Heart right ventricle (tissue), 16 donors: ENCODE measurements at regions not wholly inside any gene's neighbourhood (a gene's known extent, or its start where the extent isn't known, plus 50 kb on each side); places are given as distances from the start of the nearest gene placed in this dataset.

Source experiments
- ATAC-seq, 8 donors: fragments of 200-7000 bp; cut with Tn5 transposase; one replicate each; pipeline ENCODE4 v1.9.1; 2020; ENCODE audit warnings: mild to moderate bottlenecking in 8 of 8, moderate library complexity in 8 of 8, moderate number of reproducible peaks in 1 of 8
- DNase-seq, 2 donors: peaks; one replicate each; pipeline ENCODE4 v3.0.0-alpha.2; 2020
- H3K27ac ChIP-seq, 10 donors: fragments of 200-600 bp; sonication (generic) in 2 of 10; one replicate each; pipeline versions ENCODE4 v1.5.0 to v1.8.0; 2020 to 2022; ENCODE audit warnings: mild to moderate bottlenecking in 3 of 10
- H3K27me3 ChIP-seq, 7 donors: fragments of 200-600 bp; one replicate each; pipeline ENCODE4 v1.8.0; 2021 to 2022; ENCODE audit warnings: mild to moderate bottlenecking in 2 of 7
- H3K36me3 ChIP-seq, 9 donors: fragments of 200-600 bp; sonication (generic) in 1 of 9; one replicate each; pipeline versions ENCODE4 v1.5.0 to v1.8.0; 2020 to 2022; ENCODE audit warnings: mild to moderate bottlenecking in 2 of 9
- H3K4me1 ChIP-seq, 9 donors: fragments of 200-600 bp; sonication (generic) in 1 of 9; one replicate each; pipeline versions ENCODE4 v1.5.0 to v1.8.0; 2020 to 2022; ENCODE audit warnings: mild to moderate bottlenecking in 4 of 9
- H3K4me3 ChIP-seq, 10 donors: fragments of 200-600 bp; sonication (generic) in 2 of 10; one replicate each; pipeline versions ENCODE4 v1.5.0 to v1.8.0; 2020 to 2022; ENCODE audit warnings: mild to moderate bottlenecking in 7 of 10, moderate library complexity in 2 of 10
- H3K9me3 ChIP-seq, 11 donors: fragments of 200-600 bp in 10 of 11; sonication (generic) in 2 of 11; one replicate each; pipeline versions ENCODE4 v1.5.0 to v1.8.0; 2013 to 2022; ENCODE audit warnings: mild to moderate bottlenecking in 2 of 11, control low read depth in 1 of 11, moderate library complexity in 1 of 11
- CTCF ChIP-seq, 9 donors: fragments of 200-600 bp; sonication (generic) in 2 of 9; IDR thresholded peaks; one replicate each; pipeline versions ENCODE4 v1.5.0 to v1.8.0; 2021 to 2022; ENCODE audit warnings: antibody characterized with exemption in 9 of 9, mild to moderate bottlenecking in 5 of 9, moderate library complexity in 1 of 9
- WGBS, 2 donors: extraction: QIAGEN DNeasy Blood & Tissue Kit; methylation state at CpG; one replicate each; pipeline ENCODE4 v1.1.7; 2013; ENCODE audit warnings: inconsistent platforms in 1 of 2; 5-methylcytosine and 5-hydroxymethylcytosine counted together
- intact Hi-C, 10 donors: fragments of 100-400 bp; cut with DNase I; formaldehyde crosslinking; loops; one replicate each; pipeline versions ENCODE4 v1.11.1 to v1.14.2; 2022
- donor health status: Arrhythmogenic right ventricular cardiomyopathy.
- donor health status: ischemic (EF 13 %, LVEDD 7.1; RV severe dilation, severe dysfunction).
- donor health status: healthy with polysubstance abuse.
- donor health status: DM: no; HTN: yes; CAD: no.
- donor health status: DM: no; HTN: no; CAD: no.
- donor health status: ischemic (EF 25% LVEDD 6.9; RV normal size, moderate dysfunction).
- donor health status: ischemic (EF 25% LVEDD 5.7; RV mildly dilated, moderate dysfunction).
- donor health status: healthy.
- donor health status: DM: yes; HTN: yes; CAD: no.
- donor health status: Ischemic cardiomyopathy.
- donor health status: ischemic (EF 35%, LVEDD 5.7; RV mildly dilated, moderate dysfunction).
- donor health status: nonischemic (EF 11% LVEDD 7.7; RV severe dilation, severe dysfunction).
- donor health status: DM: yes; HTN: yes; CAD: no.
- donor health status: PGD.
- donor health status: ischemic (EF 29% LVEDD 5.4; RV normal size, mild dysfunction).
- donor health status: nonischemic (EF 23%, LVEDD 6.1; RV moderate dilation, normal function).

- H3K4me1 ChIP-seq = no peaks in the 10 kb centered on the region
- ATAC-seq = no peak
- intact Hi-C loops = no loop called here
- peaks cover 0 to 22% (median 0%) of the 10 kb centered on the region in 11 donors for H3K9me3 ChIP-seq
- H3K27ac ChIP-seq = no peak overlapping the region
- DNase-seq = no peak
- WGBS, 2 donors = 80 to 88% methylated on average over 3 of the region's 3 CpGs
- no peaks in the 10 kb centered on the region for H3K36me3 ChIP-seq
- no peak for TF ChIP-seq CTCF (IDR thresholded peaks at IDR 0.05)
- H3K27me3 ChIP-seq = no peaks in the 10 kb centered on the region
- no peak overlapping the region for H3K4me3 ChIP-seq
These were observed 352.9 kb downstream of the GABRG1 start for GRCh38 chr4:45770958-45771357.

- TF ChIP-seq CTCF (IDR thresholded peaks at IDR 0.05) = no peak
- intact Hi-C loops = no loop called here
These were observed 358.3 kb downstream of the GABRG1 start for GRCh38 chr4:45765521-45765920.

GRCh38 chr4:45751877-45752530, 371.9 kb downstream of the GABRG1 start:
- intact Hi-C loops = loop anchor here in 1 of 10 donors (10.0 kb wide), 1 partner anchor 197 kb away; no protein-coding TSS in a partner anchor
- TF ChIP-seq CTCF (IDR thresholded peaks at IDR 0.05) = no peak

More at GRCh38 chr4:45765521-45765920, 358.3 kb downstream of the GABRG1 start:
- Histone ChIP-seq H3K27ac (no peak overlapping the region), H3K4me3 (no peak overlapping the region), H3K36me3 (no peaks in the 10 kb centered on the region), H3K27me3 (no peaks in the 10 kb centered on the region), H3K9me3 (peaks cover 0 to 32% (median 0%) of the 10 kb centered on the region in 11 donors), H3K4me1 (no peaks in the 10 kb centered on the region)
- ATAC-seq (no peak), DNase-seq (no peak)
- WGBS, 2 donors = 87 to 93% methylated on average over 1 of the region's 1 CpG

GRCh38 chr4:45750721-45751120, 373.1 kb downstream of the GABRG1 start:
- 58 to 68% methylated on average over 2 of the region's 2 CpGs for WGBS, 2 donors
- TF ChIP-seq CTCF (IDR thresholded peaks at IDR 0.05) = no peak
- Histone ChIP-seq H3K36me3 (no peaks in the 10 kb centered on the region), H3K27ac (no peak overlapping the region), H3K27me3 (no peaks in the 10 kb centered on the region), H3K4me1 (peaks cover 0 to 3% (median 0%) of the 10 kb centered on the region in 9 donors), H3K4me3 (no peak overlapping the region), H3K9me3 (no peaks in the 10 kb centered on the region)
- intact Hi-C loops = loop anchor here in 1 of 10 donors (10.0 kb wide), 1 partner anchor 196 kb away; no protein-coding TSS in a partner anchor
- ATAC-seq (no peak), DNase-seq (no peak)

More at GRCh38 chr4:45751877-45752530, 371.9 kb downstream of the GABRG1 start:
- Histone ChIP-seq H3K27me3 (no peaks in the 10 kb centered on the region), H3K4me1 (peaks cover 0 to 3% (median 0%) of the 10 kb centered on the region in 9 donors), H3K4me3 (no peak overlapping the region), H3K9me3 (no peaks in the 10 kb centered on the region), H3K27ac (no peak overlapping the region), H3K36me3 (no peaks in the 10 kb centered on the region)
- ATAC-seq (no peak), DNase-seq (no peak)
- 60 to 84% methylated on average over 4 of the region's 4 CpGs for WGBS, 2 donors
